SK-N-SH (cell line): ENCODE measurements at regions not wholly inside any gene's neighbourhood (a gene's known extent, or its start where the extent isn't known, plus 50 kb on each side); places are given as distances from the start of the nearest gene placed in this dataset.

Experiments used
- CTCF ChIA-PET: fragments of 300-600, 350-600 bp; formaldehyde crosslinking; extraction: SDS; loops from one replicate; lab custom pipeline; 2021; lab: Yijun Ruan, JAX
- POLR2A ChIA-PET: fragments of 350-600 bp; sonication (Branson Sonifier 250); formaldehyde crosslinking; extraction: SDS; loops from one replicate; lab custom pipeline; 2020; ENCODE audit warnings: antibody characterized with exemption, inconsistent platforms; lab: Yijun Ruan, JAX
- DNase-seq: peaks from one replicate; pipeline ENCODE4 v3.0.0; 2012
- H2AFZ ChIP-seq: fragments of 200-600 bp; sonication (generic); 2 replicates; pipeline ENCODE4 v1.8.1; 2016; ENCODE audit warnings: antibody characterized with exemption, mild to moderate bottlenecking, low read depth
- H3F3A ChIP-seq: fragments of 200-600 bp; sonication (generic); replicated peaks from 2 replicates; pipeline ENCODE3; 2016; ENCODE audit warnings: antibody characterized with exemption, mild to moderate bottlenecking; ENCODE audit not compliant: insufficient read depth
- H3K27ac ChIP-seq, 2 experiments: fragments of 200-500 bp in 1 of 2; fragments of 200-600 bp in 1 of 2; sonication (Bioruptor generic) in 1 of 2; sonication (generic), shearing (Covaris generic) in 1 of 2; 2 replicates each; pipeline versions ENCODE4 v1.5.1 to v1.6.1; 2014 to 2016; ENCODE audit warnings: low read depth in 2 of 2, inconsistent platforms in 1 of 2, low read length in 1 of 2, mild to moderate bottlenecking in 1 of 2, mixed read lengths in 1 of 2
- H3K27me3 ChIP-seq: fragments of 200-600 bp; sonication (generic), shearing (Covaris generic); 2 replicates; pipeline ENCODE4 v1.6.1; 2016; ENCODE audit warnings: mixed run types; ENCODE audit not compliant: insufficient read depth
- H3K36me3 ChIP-seq, 2 experiments: fragments of 200-500 bp in 1 of 2; fragments of 200-600 bp in 1 of 2; sonication (Bioruptor generic) in 1 of 2; sonication (generic) in 1 of 2; replicated peaks in 1 of 2; 2 replicates each; pipeline versions ENCODE3 to v1.5.1; 2014 to 2016; ENCODE audit warnings: low read length in 1 of 2, mild to moderate bottlenecking in 1 of 2; ENCODE audit not compliant: insufficient read depth in 2 of 2, control insufficient read depth in 1 of 2
- H3K4me1 ChIP-seq, 2 experiments: fragments of 200-500 bp in 1 of 2; fragments of 200-600 bp in 1 of 2; sonication (Bioruptor generic) in 1 of 2; sonication (generic), shearing (Covaris generic) in 1 of 2; 2 replicates each; pipeline versions ENCODE4 v1.5.1 to v1.6.1; 2014 to 2016; ENCODE audit warnings: low read depth in 1 of 2, low read length in 1 of 2, mixed run types in 1 of 2; ENCODE audit not compliant: insufficient read depth in 2 of 2, control insufficient read depth in 1 of 2
- H3K4me2 ChIP-seq: fragments of 200-600 bp; sonication (generic), shearing (Covaris generic); 2 replicates; pipeline ENCODE4 v1.6.1; 2017; ENCODE audit warnings: mixed run types
- H3K4me3 ChIP-seq, 2 experiments: fragments of 200-500 bp in 1 of 2; fragments of 200-600 bp in 1 of 2; sonication (Bioruptor generic) in 1 of 2; sonication (generic), shearing (Covaris generic) in 1 of 2; 2 replicates each; pipeline versions ENCODE4 v1.5.1 to v1.8.1; 2014 to 2016; ENCODE audit warnings: low read depth in 2 of 2, inconsistent platforms in 1 of 2, low read length in 1 of 2, mild to moderate bottlenecking in 1 of 2, mixed read lengths in 1 of 2, moderate library complexity in 1 of 2
- H3K79me2 ChIP-seq: fragments of 200-600 bp; sonication (generic); 2 replicates; pipeline ENCODE4 v1.8.1; 2017; ENCODE audit warnings: mild to moderate bottlenecking; ENCODE audit not compliant: insufficient read depth
- H3K9ac ChIP-seq: fragments of 200-600 bp; sonication (generic); 2 replicates; pipeline ENCODE4 v1.6.1; 2017; ENCODE audit warnings: mixed run types
- H3K9me2 ChIP-seq: fragments of 200-600 bp; sonication (generic); 2 replicates; pipeline ENCODE4 v1.6.1; 2017; ENCODE audit warnings: mixed run types
- H3K9me3 ChIP-seq: fragments of 200-600 bp; sonication (generic); 2 replicates; pipeline ENCODE4 v1.6.1; 2017; ENCODE audit warnings: mixed run types, mild to moderate bottlenecking, moderate library complexity
- H4K20me1 ChIP-seq: fragments of 200-600 bp; sonication (generic); 2 replicates; pipeline ENCODE4 v1.6.1; 2017; ENCODE audit warnings: mild to moderate bottlenecking, mixed run types; ENCODE audit not compliant: insufficient read depth
- CHD2 ChIP-seq: fragments of 150-350 bp; IDR thresholded peaks from 2 replicates; pipeline ENCODE4 v1.6.1; 2018; ENCODE audit warnings: low read length; ENCODE audit not compliant: partially characterized antibody
- CTCF ChIP-seq: fragments of 200-600 bp; sonication (generic); IDR thresholded peaks from 2 replicates; pipeline ENCODE4 v1.6.1; 2017; ENCODE audit warnings: antibody characterized with exemption, mild to moderate bottlenecking, moderate library complexity
- EZH2phosphoT487 ChIP-seq: fragments of 200-600 bp; sonication (generic); IDR thresholded peaks from 2 replicates; pipeline ENCODE4 v1.6.1; 2017; ENCODE audit warnings: low read depth, mixed run types, mild to moderate bottlenecking, antibody characterized with exemption, moderate library complexity, borderline replicate concordance
- FOSL2 ChIP-seq: IDR thresholded peaks from 2 replicates; pipeline ENCODE4 v1.4.0; 2012; ENCODE audit warnings: low read depth, mild to moderate bottlenecking, moderate library complexity, borderline replicate concordance
- FOXJ3 ChIP-seq: sonication (generic); formaldehyde crosslinking; IDR thresholded peaks from 2 replicates; pipeline ENCODE4 v1.5.1; 2020; ENCODE audit warnings: mild to moderate bottlenecking, missing genetic modification reagents
- GATA2 ChIP-seq: sonication (generic); formaldehyde crosslinking; IDR thresholded peaks from 2 replicates; pipeline ENCODE4 v1.5.0; 2020; ENCODE audit warnings: mild to moderate bottlenecking, missing genetic modification reagents
- MEF2A ChIP-seq: IDR thresholded peaks from 2 replicates; pipeline ENCODE4 v1.4.0; 2012; ENCODE audit warnings: low read depth, borderline replicate concordance
- MXI1 ChIP-seq: IDR thresholded peaks from 2 replicates; pipeline ENCODE4 v1.6.1; 2012; ENCODE audit warnings: mild to moderate bottlenecking, low read depth, low read length, improper control_type of control experiment
- NRF1 ChIP-seq: IDR thresholded peaks from 2 replicates; pipeline ENCODE4 v1.6.1; 2012; ENCODE audit warnings: low read depth, mild to moderate bottlenecking, low read length
- RCOR1 ChIP-seq: fragments of 150-350 bp; IDR thresholded peaks from 2 replicates; pipeline ENCODE4 v1.6.1; 2017; ENCODE audit warnings: antibody characterized with exemption, low read length
- RFX5 ChIP-seq: IDR thresholded peaks from 2 replicates; pipeline ENCODE4 v1.6.1; 2012; ENCODE audit warnings: mild to moderate bottlenecking, improper control_type of control experiment, low read length
- TAF1 ChIP-seq: IDR thresholded peaks from 2 replicates; pipeline ENCODE4 v1.6.1; 2012; ENCODE audit warnings: low read depth, mild to moderate bottlenecking, low read length, moderate library complexity, borderline replicate concordance
- TEAD4 ChIP-seq: IDR thresholded peaks from 2 replicates; pipeline ENCODE4 v1.4.0; 2012; ENCODE audit warnings: mild to moderate bottlenecking, borderline replicate concordance; ENCODE audit not compliant: insufficient read depth
- USF2 ChIP-seq: fragments of 150-350 bp; IDR thresholded peaks from 2 replicates; pipeline ENCODE4 v1.6.1; 2017; ENCODE audit warnings: antibody characterized with exemption, low read length, low read depth, borderline replicate concordance
- WGBS: methylation state at CpG from one replicate; pipeline ENCODE4 v1.1.6; 2017; ENCODE audit warnings: low lambda C conversion rate; 5-methylcytosine and 5-hydroxymethylcytosine counted together

- Histone ChIP-seq H3K27ac (no peak overlapping the region), H3K4me3 (no peak overlapping the region), H3K4me1 (no peaks in the 10 kb centered on the region), H3K79me2 (no peaks in the 10 kb centered on the region), H3K27me3 (no peaks in the 10 kb centered on the region), H3K9me3 (no peaks in the 10 kb centered on the region), H3K9ac (no peak overlapping the region), H3K9me2 (no peaks in the 10 kb centered on the region), H3K4me2 (no peak overlapping the region), H3F3A (no peaks in the 10 kb centered on the region), H3K36me3 (no peaks in the 10 kb centered on the region), H2AFZ (no peak overlapping the region), H4K20me1 (no peaks in the 10 kb centered on the region)
- TF ChIP-seq CHD2 (no peak), NRF1 (no peak), RFX5 (no peak), RCOR1 (no peak), USF2 (no peak), CTCF (no peak), FOXJ3 (CRISPR knock-in tag) (no peak), EZH2phosphoT487 (no peak), TEAD4 (no peak), FOSL2 (no peak), GATA2 (no peak), MEF2A (no peak)
- ChIA-PET CTCF (interaction anchor here (1.2 kb wide), 1 partner anchor 411 kb away, joined by 3 read pairs; no protein-coding TSS in a partner anchor), POLR2A (no interaction called here)
- WGBS, result 0% methylated on average over 2 of the region's 2 CpGs
- no peak for DNase-seq
These were observed 150.3 kb downstream of the HTR1A start for GRCh38 chr5:63811961-63812360.

GRCh38 chr5:63811286-63811685, 151.0 kb downstream of the HTR1A start:
- Histone ChIP-seq H3K9me2 (no peaks in the 10 kb centered on the region), H3K4me2 (no peak overlapping the region), H3K9me3 (no peaks in the 10 kb centered on the region), H4K20me1 (no peaks in the 10 kb centered on the region), H3K27me3 (no peaks in the 10 kb centered on the region), H3K4me1 (no peaks in the 10 kb centered on the region), H3K36me3 (no peaks in the 10 kb centered on the region), H3F3A (no peaks in the 10 kb centered on the region), H3K9ac (no peak overlapping the region), H2AFZ (no peak overlapping the region), H3K79me2 (no peaks in the 10 kb centered on the region), H3K27ac (no peak overlapping the region), H3K4me3 (no peak overlapping the region)
- DNase-seq, result no peak
- POLR2A ChIA-PET, result no interaction called here
- no peak for TF ChIP-seq TAF1
- no peak for TF ChIP-seq MXI1
- CTCF ChIA-PET, result interaction anchor here (1.2 kb wide), 1 partner anchor 410 kb away, joined by 3 read pairs; no protein-coding TSS in a partner anchor
- 4% methylated on average over 2 of the region's 2 CpGs for WGBS
